Embryonic facial prominence (tissue), 1 donor: ENCODE measurements at regions not wholly inside any gene's neighbourhood (a gene's known extent, or its start where the extent isn't known, plus 50 kb on each side); places are given as distances from the start of the nearest gene placed in this dataset.

Source experiments
- DNase-seq: peaks from one replicate; pipeline ENCODE4 v3.0.0-alpha.2; 2016; ENCODE audit errors: extremely low spot score

DNA sequence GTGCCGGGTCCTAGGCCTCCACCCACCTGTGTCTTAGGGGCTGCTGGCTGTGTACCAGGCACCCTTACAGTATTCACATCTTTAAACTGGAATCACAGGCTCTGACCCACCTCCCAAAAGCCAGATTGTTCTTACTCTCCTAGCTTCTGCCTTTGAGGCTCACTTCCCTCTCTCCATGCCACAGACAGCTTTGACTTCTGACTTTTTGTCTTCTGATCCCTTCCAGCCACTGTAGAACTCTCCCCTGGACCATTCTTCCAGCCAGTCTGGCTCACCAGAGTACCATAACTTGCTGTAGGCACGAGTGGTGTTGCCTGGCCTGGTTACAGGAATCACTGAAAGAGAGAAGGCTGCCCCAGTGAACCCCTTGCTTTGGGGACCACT is 58.1 kb upstream of the STUM start:
- no peak for DNase-seq

DNA sequence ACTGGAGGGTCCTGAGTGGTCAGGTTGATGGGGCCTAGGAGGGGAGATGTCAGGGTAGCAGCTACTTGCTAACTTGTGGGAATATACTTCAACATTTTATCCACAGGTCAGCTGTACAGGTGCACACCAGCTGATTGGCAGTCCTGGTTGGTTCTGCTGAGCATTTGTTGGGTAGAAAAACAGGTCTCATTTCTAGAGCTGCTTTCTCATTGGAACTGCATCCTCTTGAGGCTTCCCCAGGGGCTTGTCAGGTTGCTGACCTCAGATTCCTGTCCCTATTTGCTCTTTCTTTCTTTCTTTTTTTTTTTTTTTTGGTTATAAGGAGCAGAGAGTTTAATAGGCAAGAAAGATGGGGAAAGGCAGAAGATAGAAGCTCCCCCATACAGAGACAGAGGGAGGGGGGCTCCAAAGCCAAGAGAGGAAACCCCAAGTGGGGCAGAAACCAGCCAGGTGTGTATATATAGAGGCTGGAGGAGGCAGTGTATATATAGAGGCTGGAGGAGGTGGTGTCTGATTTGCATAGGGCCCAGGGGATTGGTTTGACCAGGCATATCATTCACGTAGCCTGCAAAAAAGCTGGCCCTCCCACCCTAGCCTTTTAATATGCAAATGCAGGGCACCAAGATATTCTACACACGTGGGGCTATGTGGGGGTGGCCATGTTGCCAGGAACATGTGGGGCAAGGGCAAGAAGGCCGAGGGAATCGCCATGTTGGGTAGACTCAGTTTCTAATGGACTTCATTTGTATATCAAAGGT is 57.3 kb upstream of the STUM start:
- no peak for DNase-seq

DNA sequence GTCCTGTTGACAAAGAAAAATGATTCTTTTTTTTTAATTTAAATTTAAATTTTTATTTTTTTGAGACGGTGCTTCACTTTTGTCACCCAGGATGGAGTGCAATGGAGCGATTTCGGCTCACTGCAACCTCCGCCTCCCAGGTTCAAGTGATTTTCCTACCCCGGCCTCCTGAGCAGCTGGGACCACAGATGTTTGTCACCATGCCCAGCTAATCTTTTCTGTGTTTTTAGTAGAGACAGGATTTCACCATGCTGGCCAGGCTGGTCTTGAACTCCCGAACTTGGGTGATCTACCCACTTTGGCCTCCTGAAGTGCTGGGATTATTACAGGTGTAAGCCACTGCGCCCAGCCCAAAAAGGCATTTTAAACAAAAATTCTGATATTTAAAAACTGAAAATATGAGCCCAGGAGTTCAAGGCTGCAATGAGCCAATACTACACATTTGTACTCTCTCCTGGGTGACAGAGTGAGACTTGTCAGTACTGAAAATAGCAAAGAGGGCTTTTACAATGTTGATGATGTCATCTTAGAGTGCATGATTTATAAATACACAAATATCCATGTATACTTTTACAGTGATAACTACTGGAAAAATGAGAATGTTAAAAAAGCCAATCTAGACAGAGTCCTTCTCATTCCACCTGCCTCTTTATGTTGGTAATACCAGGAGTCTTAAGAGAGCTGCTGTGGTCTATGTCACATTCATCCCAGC is 56.0 kb upstream of the STUM start:
- DNase-seq, result no peak

DNA sequence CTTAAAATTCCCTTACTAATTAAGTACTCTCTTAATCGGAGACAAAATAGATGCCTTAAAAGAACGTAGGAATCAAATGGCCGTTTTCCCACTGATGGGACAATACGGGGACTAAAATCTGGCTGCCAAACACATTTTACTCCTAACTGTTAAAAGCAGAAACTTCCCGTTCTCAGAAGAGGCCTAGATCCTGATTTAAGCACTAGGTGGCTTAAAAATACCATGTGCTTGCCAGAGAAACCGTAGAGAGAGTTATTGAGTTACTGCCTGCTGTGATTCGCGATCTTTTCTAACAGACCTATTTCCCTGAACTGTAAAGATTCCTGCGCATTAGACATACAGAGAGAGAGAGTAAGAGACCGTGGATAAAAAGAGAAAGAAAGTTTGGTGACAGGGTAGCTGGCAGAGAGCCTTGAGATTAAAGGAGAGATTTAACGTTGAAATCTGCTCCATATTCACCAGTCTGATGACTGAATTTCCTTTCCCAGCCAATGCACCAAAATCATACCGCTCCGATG is 54.4 kb upstream of the STUM start:
- DNase-seq, result peak; percentile 35

DNA sequence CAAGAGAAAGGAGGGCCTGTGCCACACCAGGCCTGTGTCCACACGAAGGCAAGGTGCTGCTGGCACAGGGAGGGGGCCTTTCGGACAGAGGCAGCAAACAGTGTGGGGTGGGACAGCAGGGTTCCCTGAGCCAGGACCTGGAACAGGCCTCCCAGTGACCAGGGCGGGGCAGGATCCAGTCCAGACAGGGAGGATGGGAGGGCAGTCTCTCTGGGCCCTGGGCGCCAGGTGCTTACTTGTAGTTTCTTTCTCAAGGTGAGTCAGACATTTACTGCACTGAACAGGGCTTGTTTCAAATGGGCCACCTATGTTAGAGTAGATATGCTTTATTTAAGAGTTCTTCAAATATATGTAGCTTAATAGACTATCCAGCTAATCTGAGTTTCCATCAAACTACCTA is 52.8 kb upstream of the STUM start:
- no peak for DNase-seq

DNA sequence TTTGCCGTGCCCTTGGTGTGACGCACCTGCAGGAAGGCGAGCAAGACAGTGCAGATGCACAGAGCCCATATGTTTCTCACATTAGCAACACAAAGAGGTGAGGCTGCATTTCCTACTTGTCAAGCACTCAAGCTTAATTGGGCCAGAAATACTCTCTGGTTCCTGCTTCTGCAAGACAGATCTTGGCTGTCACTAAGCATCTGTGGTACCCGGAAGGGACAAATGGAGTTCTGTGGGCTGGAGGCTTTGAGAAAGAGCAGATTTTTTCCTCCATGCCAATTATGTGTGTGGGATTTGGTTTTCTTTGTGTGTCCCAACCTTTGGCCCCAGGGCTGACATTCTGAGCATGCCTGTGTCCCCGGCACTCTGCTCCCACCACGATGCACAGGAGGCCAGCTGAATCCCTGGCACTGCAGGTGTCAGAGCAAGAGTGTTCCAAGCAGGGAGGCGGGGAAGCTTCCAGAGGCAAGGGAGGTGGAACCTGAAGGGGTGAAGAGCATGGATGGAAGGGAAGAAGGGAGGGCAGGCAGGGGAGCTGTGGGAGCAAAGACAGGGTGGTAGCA is 52.0 kb upstream of the STUM start:
- DNase-seq, result no peak

DNA sequence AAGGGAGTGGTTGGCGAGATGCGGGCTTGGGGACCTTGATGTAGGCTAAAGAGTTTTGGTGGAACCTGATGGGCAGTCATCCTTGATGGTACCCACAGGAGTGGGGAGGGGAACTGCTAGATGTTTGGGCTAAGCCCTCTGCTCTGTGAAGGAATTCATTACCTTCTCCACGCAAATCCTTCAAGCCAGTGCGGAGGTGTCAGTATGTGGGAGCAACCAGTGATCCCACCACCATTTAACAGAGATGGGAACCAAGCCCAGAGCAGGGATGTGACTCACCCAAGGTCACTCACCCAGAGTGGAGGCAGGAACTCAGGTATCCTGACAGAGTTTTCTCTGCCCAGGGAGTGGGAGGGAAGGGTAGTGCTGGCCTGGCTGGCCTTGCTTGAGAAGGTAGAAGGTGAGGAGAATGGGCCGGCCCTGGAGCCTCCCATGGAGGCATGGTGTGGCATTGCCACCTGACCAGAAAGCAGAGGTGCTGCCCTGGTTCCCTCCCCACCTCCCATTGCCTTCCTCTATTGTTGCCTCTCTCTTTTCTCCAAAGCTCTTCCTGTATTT is 51.2 kb upstream of the STUM start:
- DNase-seq, result no peak

DNA sequence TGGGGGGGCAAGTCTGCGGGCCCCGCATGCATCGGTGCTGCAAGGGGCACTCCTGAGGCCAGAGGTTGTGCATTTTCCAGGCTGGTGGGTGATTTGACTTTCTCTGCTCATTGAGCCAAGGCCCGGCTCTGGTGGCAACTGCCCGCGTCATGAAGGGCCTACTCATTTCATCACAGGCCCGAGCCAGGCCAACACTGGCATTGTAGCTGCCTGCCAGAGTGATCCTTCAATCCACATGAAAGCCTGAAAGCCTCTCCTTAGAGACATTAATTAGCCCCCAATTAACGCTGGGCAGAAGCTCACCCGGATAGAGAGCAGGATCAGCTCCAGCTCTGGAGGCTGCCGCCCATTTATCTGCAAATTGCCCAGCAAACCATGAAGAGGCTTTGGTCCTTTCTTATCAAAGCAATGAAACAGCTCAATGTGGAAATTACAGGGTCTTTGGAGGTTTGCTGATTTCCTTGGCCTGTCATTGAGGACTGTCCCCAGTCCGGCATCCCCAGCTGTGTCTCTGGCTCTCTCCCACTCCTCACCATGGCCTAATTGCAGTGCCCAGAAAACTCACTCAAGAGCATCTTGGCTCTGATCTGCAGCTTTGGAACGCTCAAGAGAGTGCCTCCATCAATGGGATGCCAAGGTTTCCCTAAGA is 50.4 kb upstream of the STUM start:
- no peak for DNase-seq

DNA sequence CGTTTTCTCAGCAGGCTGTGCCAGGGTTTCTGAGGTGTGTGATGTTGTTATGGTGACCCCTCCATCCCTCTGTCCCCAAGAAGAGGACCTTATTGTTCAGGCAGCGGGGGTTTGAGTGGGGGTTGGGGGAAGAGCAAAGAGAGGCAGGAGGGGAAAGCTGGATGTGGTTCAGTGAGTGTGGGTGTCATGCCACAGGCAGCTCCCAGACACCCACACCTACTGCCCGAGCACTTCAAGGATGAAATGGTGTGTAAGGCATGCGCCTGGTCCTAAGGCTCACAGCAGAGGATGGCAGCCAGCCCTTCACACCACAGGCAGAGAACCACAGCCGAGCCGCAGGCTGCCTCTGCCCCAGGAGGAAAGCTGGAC is 49.9 kb upstream of the STUM start:
- DNase-seq, result no peak
